HFF-Myc (cell line): ENCODE measurements at regions not wholly inside any gene's neighbourhood (a gene's known extent, or its start where the extent isn't known, plus 50 kb on each side); places are given as distances from the start of the nearest gene placed in this dataset.

Source experiments
- DNase-seq: peaks from one replicate; pipeline ENCODE4 v3.0.0-alpha.2; 2011; ENCODE audit warnings: low read depth; ENCODE audit errors: extremely low read depth
- H3K4me3 ChIP-seq: replicated peaks from 2 replicates; pipeline ENCODE4 v1.5.1; 2011; ENCODE audit warnings: low read depth, mild to moderate bottlenecking, control low read depth, low read length
- TF ChIP-seq, protein P1 (sequence below): IDR thresholded peaks from 2 replicates; pipeline ENCODE4 v1.5.1; 2012; ENCODE audit warnings: mild to moderate bottlenecking, low read depth, low read length, control low read depth; ENCODE audit errors: missing control alignments

DNA sequence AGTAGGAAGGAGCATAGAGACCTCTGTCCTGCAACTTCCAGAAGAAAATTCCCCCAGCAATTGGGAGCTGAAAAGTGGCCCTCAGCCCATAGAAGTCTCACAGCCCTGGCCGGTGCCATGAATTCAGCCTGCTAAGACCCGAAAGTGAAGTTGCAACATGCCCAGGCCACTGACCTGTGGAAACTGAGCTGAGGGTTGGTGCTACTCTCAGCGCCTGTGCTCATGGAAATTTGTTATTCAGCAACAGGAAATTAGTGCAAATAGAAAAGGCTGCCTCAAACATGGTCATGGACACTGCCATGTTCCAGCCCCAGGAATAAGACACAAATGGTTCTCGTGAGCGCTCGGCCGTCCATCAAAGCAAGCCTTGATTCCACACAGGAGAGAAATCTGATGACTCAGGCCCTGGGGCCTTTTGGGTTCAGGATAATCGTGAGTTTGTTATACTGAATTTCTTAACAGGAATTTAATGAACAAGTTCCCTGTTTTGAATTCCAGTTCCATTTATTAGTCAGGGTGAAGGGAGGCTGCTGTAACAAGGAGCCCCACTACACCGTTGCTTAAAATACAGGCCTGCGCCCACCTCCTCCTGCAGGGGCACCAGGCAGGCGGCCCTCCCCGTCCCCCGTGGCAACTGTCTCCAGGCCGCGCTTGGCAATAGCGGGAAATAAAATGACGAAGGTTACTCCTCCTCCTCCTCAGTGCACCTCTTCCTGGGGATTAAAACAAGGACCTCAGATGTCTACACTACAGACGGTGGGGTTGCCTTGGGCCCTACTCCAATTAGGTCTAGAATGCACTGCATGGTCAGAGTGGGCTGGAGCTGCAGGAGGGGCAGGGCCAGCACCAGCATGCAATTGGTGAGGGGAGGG is 152.9 kb downstream of the ERMARD start:
- no peak for DNase-seq
- no peak overlapping the region for H3K4me3 ChIP-seq
- TF ChIP-seq, protein P1, sequence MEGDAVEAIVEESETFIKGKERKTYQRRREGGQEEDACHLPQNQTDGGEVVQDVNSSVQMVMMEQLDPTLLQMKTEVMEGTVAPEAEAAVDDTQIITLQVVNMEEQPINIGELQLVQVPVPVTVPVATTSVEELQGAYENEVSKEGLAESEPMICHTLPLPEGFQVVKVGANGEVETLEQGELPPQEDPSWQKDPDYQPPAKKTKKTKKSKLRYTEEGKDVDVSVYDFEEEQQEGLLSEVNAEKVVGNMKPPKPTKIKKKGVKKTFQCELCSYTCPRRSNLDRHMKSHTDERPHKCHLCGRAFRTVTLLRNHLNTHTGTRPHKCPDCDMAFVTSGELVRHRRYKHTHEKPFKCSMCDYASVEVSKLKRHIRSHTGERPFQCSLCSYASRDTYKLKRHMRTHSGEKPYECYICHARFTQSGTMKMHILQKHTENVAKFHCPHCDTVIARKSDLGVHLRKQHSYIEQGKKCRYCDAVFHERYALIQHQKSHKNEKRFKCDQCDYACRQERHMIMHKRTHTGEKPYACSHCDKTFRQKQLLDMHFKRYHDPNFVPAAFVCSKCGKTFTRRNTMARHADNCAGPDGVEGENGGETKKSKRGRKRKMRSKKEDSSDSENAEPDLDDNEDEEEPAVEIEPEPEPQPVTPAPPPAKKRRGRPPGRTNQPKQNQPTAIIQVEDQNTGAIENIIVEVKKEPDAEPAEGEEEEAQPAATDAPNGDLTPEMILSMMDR, result no peak

DNA sequence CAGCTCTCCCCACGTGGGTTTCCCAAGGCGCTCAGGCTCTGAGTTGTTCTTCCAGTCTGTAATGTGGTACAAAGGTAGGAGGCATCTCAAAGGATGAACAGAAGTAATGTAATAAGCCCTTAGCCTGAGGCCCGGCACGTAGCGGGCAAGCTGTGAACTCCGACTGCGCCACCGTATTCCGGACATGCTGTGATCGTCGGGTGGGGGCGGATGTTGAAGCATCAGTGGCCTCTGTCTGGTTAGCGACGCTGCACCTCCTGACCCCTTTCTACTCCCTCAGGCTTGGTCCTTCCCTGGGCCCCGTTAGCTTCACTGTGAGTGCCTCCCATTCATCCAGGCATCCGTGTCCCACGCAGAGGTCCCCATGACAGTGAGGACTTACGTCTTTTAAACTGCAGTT is 151.7 kb downstream of the ERMARD start:
- DNase-seq, result no peak
- no peak overlapping the region for H3K4me3 ChIP-seq
- TF ChIP-seq, protein P1, result no peak

DNA sequence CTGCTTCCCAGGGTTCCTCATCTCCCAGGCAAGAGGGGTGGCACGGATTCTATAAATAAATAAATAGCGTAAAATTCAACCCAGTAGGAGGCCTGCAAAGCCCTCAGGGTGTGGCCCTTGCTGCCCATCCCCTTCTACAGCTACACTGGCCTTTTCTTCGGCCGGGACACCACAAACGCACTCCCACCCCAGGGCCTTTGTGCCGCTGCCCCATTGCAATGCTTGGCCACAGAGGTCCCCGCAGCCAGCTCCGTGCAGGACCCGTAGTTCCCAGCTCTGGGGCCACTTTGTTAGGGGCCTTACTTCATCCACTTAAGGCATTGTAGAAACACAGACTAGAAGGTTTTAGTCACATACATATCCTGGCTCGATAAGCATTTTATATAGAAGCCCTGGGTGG is 151.2 kb downstream of the ERMARD start:
- no peak for DNase-seq
- TF ChIP-seq, protein P1, result no peak
- no peak overlapping the region for H3K4me3 ChIP-seq

DNA sequence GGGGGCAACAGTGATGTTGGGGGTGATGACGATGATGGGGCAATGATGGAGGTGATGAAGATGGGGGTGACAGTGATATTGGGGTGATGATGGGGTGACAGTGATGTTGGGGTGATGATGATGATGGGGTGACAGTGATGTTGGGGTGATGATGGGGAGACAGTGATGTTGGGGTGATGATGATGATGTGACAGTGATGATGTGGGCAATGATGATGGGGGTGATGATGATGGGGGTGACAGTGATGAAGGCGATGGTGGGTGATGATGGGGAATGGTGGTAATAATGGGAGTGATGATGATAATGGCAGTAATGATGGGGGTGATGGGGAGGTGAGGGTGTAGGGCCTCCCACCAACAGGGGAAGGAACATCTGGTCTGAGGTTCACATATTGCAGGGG is 150.6 kb downstream of the ERMARD start:
- no peak overlapping the region for H3K4me3 ChIP-seq
- no peak for DNase-seq
- TF ChIP-seq, protein P1, result no peak

DNA sequence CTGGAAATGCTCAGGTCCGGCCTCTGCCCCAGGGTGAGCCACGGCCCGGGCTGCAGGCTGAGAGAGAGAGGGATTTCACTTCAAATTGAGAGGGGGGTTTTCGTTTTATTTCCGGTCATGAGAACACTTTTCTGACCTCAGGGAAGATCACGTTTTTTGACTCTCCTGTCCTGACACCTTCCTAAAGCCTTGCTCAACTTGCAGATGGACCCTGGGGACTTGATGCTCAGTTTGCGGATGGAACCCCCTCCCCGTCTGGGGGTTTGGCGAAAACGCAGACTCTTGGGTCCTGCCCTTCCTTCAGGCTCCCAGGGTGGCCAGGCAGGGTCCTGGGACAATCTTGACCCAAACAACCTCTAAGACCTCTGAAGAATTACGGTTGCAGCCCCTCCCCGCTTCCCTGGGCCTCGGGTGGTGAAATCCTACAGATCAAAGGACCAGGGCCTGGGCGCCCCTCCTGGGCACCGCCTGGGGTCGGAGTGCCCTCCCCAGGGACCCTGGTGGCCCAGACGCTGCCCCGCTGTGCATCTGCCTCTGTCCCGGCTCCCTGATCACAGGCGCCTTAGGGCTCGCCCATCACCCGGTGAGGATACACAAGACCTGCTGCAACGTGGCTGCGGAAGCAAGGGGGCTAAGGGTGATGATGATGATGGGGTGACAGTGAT is 148.2 kb downstream of the ERMARD start:
- no peak for DNase-seq
- no peak overlapping the region for H3K4me3 ChIP-seq
- TF ChIP-seq, protein P1, result no peak

DNA sequence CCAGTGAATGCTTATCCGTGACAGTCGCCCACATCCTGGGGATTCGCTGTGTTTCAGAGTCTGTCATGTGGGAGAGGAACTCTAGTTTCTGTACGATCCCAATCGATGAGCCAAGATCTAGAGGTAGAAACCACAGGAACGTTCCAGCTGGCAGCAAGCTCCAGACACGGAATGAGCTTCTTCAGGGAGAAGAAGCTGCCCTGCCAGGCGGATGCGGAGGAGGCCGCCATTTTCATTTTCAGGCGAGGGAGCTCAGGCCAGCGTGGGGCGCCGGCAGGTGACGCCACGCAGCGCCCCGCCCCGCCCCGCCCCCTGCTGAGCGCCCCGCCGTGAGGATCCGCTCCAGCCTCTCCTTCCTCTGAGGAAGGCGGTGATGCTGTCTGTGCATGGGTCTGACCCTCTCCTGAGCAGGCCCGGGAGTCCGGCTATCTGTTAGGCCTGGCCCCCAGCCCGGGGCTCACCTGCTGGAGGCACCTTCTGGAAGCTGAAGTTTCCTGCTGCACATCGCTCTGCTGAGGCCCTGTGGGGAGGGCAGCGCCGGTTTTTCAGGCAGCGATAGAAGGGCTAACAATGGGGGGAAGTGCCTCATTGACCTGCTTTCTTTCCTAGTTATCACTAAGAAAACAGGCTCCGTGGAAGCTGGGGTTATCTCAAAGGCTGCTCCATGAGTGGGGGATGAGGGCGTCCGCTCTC is 147.5 kb downstream of the ERMARD start:
- no peak for DNase-seq

More for the DNA sequence above, 147.5 kb downstream of the ERMARD start:
- TF ChIP-seq, protein P1, result no peak
- H3K4me3 ChIP-seq, result no peak overlapping the region
